Activated effector memory CD4-positive, alpha-beta T cell treated with Interleukin-2 at 50 U/mL for 16 hours (primary cell): ENCODE measurements at regions not wholly inside any gene's neighbourhood (a gene's known extent, or its start where the extent isn't known, plus 50 kb on each side); places are given as distances from the start of the nearest gene placed in this dataset.

ENCODE experiments used
- DNase-seq: peaks from one replicate; pipeline ENCODE4 v3.0.0-alpha.2; 2020

DNA sequence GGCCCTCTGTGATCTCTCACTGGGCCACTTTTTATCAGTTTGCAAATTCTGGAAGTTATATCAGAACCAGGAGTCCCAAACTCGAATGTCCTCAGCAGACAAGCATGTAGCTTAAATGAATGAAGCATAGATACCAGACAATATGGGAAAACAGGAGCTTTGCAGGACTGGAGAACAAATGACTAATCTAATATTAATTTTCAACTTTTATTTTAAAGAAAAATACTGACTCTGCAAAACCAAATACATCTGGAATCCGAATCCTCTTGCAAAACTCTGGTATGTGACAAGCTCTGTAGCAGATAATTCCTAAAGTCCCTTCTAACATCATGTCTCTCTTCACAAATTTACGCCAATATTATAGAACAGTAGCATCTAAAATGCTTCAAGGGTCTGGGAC, 427.4 kb downstream of the TTLL7 start:
- DNase-seq: no peak

DNA sequence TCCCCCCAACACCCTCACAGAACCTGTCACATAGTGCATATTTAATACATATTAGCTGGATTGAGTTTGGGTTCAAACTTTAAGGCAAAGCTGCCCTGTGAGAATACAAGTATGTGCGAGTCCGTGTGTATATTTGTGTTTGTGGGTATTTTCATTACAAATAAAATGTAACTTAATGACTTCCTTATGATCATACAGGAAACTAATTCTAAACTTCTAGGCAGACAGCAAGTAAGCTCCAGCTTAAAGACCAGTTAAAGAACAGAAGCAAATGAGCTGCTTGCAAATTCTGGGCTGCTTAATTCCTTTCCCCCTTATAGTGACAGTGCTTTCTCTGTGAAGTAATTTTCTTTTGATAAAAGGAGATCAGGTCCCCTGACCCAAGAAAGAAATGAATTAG, 437.6 kb downstream of the TTLL7 start:
- DNase-seq: no peak

DNA sequence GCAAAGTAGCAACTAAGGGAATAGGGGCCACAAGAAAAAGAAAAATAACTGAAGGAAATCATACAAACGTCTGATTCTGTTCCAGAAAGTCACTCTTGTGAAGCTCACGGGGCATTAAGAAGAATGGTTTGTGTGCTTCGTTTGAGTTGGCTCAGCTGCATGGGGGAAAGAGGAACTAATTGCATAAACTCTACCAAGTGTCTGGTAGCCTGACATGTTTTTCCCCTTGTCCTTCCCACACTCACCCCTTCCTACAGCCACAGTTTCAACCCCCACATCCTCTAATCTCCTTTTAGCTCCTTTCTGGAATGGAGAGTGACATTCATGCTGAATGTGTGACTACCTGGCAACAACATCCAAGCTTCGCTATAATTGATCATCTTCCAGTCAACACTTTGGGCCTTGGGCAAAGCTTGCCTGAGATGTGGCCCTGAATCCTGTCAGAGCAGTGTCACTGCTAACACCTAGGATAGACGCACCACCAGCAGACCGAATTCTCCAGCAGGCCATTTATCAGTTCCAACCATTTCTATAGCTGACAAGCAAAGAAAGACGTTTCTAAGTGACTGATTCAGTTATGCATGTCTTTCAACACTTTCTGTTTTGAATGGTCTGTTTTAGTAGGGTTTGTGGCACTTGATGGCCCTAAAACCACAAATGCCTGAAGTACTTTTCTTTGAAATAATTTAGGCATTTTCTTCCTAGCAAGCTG, 439.6 kb downstream of the TTLL7 start:
- DNase-seq: no peak

DNA sequence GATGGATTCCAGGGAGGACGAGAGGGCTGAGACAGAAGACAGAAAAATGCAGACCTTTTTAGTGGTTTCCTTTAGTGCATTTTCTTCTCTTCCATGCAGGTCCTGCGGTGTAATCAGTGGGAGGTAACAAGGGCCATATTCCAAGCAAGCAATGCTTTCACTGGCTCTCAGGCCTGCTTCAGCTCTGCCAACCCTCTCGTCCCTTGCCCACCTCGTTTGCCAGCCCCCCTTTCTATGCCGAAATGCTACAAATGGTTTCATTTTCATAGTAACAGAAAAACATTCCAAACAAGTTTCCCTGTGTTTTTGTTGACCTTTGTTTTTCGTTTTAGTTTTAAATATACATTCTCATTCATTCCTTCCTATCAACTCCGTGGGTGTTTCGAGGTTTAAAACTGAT, 443.1 kb downstream of the TTLL7 start:
- DNase-seq: no peak

DNA sequence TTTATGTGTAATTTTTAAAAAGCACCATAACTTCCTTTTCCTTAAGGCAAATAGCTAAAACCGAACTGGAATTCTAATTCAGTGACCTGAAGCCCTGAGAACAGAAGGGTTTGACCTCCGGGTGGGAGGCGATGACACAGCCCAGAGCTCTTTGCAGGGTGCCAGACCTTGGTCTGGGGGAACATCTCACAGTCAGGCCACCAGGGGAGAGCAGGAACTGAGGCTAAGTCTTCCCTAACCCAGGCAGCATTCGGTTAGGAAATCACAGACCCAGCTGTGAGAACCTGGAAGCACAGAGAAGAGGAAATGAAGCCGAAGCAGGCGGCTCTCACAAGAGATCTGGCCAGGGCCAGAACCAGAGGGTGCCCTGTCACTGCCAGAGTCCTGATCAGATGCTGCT, 444.8 kb downstream of the TTLL7 start:
- DNase-seq: no peak

DNA sequence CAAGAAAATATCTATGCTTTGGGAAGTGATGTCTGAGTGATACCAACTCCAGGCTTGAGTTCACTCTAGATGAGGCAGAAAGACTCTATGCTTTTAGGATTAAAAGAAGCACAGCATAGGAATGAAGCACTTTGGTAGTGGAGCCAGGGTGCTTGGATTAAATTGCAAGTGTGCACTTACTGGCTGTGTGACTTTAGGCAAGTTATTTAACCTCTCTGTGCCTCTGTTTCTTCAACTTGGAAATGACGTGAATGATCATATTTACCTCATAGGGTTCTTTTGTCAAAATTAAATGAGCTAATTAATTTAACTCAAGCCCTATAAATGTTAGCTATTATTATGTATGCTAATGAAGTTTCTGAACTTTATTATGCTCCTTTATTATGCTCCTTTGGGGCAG, 446.1 kb downstream of the TTLL7 start:
- no peak for DNase-seq

DNA sequence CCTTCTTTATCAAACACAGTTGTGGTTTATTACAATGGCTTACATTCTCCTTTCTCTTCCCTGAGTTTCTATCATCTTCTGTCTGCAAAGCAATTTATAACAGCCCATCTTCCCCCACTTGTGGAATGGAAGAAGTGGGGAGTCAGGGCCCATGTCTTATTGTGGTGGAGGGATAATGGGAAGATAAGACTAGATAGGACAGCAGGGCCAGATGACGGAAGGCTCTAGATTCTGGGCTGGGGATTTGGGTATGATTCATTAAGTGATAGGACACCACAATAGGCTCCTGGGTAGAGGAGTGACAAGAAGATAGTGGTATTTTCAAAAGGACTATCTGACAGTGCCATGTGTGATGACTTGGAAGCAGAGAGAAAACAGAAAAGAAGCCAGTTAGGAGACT, 450.6 kb downstream of the TTLL7 start:
- DNase-seq: no peak

DNA sequence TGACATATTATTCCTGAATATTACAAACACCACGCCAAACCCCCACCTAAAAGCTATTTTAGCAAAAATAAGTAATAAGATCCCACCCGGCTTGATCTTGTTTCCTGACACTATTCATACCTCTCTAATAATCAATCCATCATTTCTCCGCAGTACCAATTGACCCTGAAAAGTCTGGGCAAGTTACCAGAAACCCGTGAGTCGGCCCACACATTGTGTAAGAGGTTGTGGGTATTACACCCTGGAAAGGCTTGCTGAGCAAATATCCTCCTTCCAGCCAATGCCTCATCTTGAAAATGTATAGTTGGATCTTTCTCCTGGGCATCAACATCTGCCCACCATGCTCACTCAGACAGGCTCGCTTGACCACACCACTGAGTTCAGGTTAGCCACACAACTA, 451.0 kb downstream of the TTLL7 start:
- DNase-seq: no peak

DNA sequence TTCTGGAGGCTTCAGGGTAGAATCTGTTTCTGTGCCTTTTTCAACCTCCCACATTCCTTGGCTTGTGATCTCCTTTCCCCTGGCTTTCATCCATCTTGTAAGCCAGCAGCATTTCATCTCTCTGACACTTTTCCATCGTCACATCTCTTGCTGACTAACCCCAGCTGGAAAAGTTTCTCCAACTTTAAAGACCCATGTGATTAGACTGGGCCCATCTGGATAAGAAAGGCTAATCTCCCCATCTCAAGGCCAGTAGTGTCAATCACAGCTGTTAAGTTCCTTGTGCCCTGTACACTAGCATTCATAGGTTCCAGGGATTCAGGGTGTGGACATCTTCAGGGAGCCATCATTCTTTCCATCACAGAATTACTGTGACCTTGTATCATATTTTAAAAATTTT, 452.1 kb downstream of the TTLL7 start:
- no peak for DNase-seq

DNA sequence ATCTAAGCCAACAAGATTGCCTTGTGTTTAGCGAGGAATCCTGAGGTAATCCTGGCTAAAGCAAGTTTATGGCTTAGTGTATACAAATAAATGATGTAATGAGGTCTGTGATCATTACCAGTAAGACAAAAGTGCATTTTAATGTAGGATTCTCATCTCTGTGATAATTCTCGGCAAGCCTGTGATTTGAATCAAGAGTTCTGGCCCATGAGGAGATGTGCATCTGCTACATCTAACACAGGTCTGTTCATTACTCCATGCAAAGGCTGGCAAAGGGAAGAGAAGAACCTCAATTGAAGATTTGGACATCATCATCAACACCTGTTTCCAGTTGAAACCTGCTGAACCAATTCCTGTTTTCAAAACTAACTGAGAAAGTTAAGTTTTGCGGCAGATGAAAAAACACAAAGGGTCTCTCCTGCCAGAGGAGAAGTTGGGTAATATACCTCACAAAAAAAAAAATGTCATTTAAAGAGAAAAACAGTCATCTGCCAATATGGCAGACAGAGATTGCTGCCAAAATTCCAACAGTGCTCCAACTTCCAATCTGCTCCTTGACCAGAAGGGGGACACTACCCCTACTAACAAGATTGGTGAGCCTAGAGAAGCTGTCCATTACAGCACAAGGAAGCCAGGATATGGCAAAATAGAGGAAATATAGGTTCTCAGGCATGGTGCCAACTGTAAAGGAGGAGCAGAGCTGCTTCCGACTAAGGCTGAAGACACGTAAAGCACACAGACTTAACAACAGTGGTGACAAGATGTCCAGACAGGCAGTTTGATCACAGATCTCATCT, 453.7 kb downstream of the TTLL7 start:
- DNase-seq: no peak

DNA sequence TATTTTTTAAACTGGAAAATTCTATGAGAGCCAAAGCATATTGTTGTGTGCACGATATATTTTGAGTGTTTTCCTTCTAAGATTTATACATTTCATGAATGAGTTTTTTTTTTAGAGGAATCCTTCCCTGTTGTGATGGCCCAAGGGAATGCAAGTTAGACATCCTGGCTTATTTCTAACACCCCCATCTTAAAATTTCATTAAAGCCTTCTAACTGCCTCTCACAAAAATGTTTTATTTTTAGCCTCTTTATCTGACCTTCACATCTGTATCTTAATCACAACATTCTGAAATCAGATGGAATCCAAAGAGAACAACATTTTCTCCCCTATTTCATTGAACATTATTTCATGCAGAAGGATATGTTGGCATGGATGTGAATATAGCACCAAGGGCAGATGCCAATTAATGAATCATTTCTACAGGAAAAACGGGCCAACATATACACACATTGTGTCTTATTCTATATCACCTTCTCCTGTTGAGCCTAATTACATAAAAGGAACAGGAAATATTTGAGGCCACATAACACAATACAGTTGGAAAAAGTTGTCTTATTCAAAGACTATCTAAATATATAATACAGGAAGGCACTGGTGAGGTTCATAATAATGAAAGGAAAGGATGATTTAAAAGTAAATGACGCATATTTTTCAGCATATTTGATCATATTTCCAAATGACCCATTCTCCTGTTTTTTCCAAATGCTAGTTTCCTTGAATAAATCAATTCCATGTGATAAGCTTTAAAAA, 455.5 kb downstream of the TTLL7 start:
- DNase-seq: no peak

DNA sequence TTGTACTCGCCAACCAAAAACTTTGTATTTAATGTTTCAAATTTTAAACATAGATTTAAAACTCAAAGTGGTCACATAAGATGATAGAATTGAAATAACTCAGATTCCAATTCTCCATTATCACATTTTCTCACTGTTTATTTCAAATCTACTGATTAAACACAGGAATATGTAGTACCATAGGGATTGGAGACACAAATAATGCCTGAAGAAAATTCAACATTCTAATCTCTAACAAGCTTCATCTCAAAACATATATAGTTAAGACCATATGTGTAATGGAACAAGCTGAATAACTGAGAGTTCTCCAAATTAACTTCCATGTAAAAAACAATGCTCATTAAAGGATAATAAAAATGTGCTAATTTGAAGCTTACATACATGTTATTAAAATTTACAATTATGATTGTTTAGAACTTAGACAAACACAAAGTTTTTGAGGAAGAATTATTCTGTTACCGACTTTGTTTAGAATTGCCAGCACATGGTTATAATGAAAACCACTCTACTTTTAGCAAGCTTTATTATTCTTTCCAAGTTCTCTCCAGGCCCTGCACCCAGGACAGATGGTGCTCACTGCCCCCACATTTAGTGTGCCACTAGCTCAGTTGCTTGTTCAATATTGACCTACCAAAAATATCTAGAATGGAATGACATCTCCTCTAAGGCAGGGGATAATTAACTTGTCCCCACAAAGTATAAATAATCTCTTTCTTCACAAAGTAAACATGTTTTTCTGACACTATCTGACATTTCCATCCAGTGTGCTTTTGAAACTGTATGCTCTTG, 467.2 kb downstream of the TTLL7 start:
- DNase-seq: no peak

DNA sequence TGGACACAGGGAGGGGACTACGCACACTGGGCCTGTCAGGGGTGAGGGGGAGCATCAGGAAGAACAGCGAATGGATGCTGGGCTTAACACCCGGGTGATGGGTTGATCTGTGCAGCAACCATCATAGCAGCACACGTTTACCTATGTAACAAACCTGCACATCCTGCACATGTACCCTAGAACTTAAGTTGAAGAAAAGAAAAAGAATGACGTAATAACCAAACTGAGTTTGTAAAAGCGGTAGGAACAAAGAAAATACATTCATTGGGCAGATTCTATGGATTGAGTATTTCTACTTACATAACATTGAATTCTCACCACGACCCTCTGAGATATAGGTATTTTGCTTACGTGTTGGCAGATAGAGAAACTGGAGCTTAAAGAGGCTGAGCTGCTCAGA, 468.4 kb downstream of the TTLL7 start:
- no peak for DNase-seq

DNA sequence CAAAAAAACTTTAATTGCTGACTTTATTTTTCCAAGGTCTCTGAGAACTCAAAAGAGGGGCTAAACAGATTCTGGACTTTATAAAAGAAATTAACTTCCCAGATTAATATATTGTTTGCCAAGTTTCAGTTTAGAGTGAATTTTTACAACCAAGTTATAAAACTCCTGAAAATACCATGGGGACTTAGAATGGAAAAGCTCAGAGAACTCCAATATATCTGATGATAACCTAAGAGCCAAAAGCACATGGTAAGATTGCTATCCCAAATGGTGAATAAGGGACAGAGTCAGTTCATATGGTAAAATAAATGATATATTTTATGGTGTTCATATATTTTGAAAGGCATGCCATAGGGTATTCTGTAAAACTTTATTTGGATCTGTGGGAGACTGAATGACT, 470.9 kb downstream of the TTLL7 start:
- no peak for DNase-seq

DNA sequence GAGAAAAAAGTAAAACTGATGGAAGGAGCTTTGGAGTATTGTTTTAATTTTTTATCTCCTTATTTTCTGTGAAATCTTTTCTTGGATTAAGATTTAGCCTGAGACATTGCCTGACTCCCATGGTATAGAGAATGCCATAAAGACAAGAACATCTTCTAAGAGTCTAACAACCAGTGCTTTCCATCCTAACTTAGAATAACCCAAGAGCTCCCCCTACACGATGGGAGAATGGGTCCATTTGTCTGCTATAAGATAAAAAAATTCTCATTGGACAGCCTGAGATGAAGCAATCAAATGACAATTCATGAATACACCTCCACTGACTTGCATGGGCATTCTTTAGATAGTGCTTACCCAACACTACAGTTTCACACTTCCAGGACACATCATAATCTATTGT, 478.1 kb downstream of the TTLL7 start:
- no peak for DNase-seq

DNA sequence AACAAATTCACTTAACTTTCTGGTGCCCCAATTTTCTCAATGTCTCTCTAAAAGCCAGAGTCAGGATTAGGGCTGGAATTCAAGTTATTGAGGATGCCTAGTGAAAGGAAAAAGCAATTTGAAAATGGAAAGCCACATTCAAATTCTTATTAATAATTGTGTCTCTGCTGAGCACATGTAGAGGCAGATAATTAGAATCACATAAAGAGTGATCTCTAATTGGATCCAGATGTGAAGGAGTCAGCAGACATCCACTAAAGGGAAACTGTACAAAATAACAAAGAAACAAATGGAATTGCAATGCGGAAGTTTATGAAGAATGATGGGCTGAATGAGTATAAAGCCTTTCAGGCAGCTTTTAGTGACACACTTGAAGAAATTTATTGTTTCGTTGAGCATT, 482.6 kb downstream of the TTLL7 start:
- no peak for DNase-seq

DNA sequence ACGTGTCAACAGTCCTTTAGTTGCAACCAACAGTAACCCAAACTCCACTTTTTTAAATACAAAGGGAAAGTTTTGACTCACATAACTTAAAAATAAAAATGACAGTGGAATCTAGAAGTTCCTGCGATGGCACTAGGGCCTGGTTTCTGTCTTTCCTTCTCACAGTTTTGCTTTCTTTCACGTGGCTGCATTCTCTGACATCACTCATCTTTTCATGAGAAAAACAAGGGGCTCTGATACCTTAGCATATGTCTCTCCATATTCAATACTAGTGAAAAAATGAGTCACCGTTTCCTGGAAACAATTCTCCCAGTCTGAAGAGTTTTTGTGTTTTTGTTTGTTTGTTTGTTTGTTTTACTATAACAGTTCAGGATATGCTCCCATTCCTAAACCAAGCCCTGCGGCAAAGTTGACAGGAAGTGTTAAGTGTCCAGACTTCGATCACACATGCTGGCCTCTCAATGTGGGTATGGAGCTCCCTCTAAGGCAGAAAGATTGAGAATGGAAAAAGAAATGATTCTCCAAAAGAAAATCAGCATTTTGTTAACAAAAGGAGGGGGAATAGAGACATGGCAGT, 483.3 kb downstream of the TTLL7 start:
- no peak for DNase-seq

DNA sequence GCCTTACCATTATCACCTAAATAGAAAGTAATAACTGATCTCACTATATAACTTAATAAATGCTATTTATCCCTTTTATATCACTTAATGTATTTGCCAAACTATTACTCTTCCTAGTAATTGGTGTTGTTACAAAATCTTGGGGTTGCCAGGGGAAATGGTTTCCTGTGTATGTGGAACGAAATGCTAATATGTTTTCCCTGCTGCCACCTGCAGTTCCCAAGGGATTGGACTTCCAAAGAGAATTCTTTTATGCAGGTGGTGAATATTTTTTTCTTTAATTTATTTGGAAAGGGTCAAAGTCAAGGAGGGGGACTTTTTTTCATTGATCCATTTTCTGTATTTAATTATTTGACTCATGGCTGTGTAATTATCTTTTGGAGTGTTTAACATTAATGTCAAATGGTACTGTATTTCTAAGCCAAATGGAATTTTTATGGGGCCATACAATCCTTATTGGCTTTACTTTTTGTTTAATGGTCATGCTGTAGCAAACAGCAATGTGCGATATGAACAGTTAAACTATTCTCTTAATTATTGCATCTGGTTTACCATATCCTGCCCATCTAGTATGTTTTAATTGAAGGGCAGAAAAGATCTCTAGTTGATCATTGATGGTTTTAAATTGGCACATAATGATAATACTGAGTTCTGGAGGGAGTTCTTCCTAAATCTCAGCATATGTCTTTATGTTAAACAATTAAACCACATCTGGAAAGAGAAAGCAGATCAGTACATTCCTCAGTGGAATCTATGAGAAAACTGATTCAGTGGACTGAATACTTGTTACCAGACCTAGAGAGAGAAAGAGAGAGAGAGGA, 486.3 kb downstream of the TTLL7 start:
- DNase-seq: no peak

DNA sequence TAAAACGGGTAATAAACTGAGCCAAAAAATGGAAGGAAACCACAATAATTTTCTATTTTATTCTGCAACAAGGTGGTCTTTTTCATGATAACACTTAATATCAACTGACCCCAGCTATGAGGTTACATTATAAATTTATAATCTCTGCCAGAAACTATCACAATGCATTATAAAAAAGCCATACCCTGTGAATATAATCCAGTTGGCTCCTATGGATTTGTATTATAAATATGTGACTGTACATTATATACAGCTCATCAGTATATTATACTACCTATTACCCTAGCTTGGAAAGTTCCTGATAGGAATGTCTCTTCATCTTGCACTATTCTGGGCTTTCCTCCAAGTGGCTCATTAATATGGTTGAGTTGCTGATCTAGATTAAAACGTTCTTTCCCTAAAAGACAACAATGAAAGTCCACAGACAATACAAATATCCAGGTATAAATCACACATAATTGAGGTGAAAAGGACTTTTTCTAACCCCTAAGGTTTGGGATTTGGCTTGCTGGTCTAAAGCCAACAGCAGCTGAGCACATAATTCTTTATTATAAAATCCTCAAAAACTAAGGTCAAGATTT, 487.7 kb downstream of the TTLL7 start:
- DNase-seq: no peak

DNA sequence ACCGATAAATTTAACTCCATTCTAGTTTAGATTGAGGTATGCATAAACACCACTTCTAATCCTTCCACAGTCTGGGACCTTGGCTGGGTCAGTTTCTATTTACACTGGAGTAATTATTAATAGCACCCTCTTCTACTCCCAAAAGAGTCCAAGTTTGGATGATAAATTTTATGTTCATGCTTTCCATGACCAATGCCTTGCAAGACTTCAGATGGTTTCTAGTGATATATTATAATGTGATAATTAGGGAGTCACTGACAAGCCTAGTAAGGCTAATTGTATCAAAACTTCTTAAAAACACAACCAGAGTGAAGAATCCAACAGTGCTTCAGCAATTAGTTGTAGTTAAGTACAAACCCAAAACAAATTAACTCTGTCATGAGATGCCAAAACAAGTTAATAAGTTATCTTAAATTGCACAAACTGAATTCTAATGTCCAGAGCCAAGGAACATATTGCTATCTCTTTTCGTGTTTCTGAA, 489.6 kb downstream of the TTLL7 start:
- DNase-seq: no peak

DNA sequence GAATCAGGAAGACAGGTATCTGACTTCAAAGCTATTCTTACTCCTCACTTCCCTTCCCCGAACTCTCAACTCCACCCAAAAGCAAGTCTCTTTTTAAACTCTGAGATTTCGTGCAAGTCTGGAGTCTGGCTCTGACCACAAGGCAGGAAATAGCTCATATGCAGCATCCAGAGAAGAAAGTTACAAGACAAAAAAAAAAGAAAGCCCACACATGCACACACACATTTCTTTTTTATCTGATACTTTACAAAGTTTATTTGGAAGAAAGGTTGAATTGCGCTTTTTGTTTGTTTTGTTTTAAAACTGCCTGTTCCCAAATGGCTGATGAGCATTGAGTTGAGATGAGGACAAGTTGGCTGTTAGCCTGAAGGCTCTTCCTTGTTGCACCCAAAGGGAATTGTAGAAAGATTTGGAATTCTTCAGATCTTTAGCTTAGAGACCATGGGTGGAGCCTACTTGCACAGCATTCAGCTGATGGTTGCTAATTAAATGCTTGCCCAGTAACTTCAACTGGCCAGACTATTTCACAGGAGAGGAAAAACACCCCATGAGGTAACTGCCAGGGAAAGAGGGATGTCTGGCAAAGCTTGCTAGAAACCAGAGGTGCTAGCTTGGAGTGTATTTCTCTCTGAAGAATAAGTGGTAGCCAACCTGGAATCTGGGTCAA, 490.3 kb downstream of the TTLL7 start:
- DNase-seq: peak; percentile 12
